Right cardiac atrium (tissue), 5 donors: ENCODE measurements at regions not wholly inside any gene's neighbourhood (a gene's known extent, or its start where the extent isn't known, plus 50 kb on each side); places are given as distances from the start of the nearest gene placed in this dataset.
A peak's percentile ranks its signal among the peaks of the same experiment; 100 is the strongest.
"Not testable (repeated sequence)": the region's sequence is repeated elsewhere in the genome, so short reads cannot be mapped to it uniquely, and the experiment has no call there.

Experiments
- ATAC-seq, 2 donors: fragments of 200-7000 bp; cut with Tn5 transposase; one replicate each; pipeline versions ENCODE4 v1.8.0 to v1.9.1; 2020; ENCODE audit warnings: moderate library complexity in 2 of 2, mild to moderate bottlenecking in 1 of 2
- DNase-seq, 3 donors: peaks; one replicate each; pipeline ENCODE4 v3.0.0-alpha.2; 2020
- H3K27ac ChIP-seq: one replicate; pipeline ENCODE4 v1.5.1; 2013; ENCODE audit warnings: mild to moderate bottlenecking, low read length, control low read depth, moderate library complexity
- H3K27me3 ChIP-seq: one replicate; pipeline ENCODE4 v1.6.1; 2013; ENCODE audit not compliant: control insufficient read depth, insufficient read depth
- H3K4me1 ChIP-seq: one replicate; pipeline ENCODE4 v1.6.1; 2013; ENCODE audit warnings: low read length; ENCODE audit not compliant: control insufficient read depth, insufficient read depth
- H3K4me3 ChIP-seq: one replicate; pipeline ENCODE4 v1.5.1; 2013; ENCODE audit warnings: low read length, control low read depth
- H3K9me3 ChIP-seq: one replicate; pipeline ENCODE4 v1.6.1; 2013; ENCODE audit warnings: low read length; ENCODE audit not compliant: control insufficient read depth
- WGBS: extraction: QIAGEN DNeasy Blood & Tissue Kit; methylation state at CpG from one replicate; pipeline ENCODE4 v1.1.7; 2013; 5-methylcytosine and 5-hydroxymethylcytosine counted together
- intact Hi-C, 4 donors: fragments of 100-400 bp; cut with DNase I; formaldehyde crosslinking; loops; one replicate each; pipeline versions ENCODE4 v1.11.0 to v1.14.0; 2022 to 2023
- donor health status: healthy with polysubstance abuse.
- donor health status: DM: no; HTN: yes; CAD: no.
- donor health status: DM: no; HTN: no; CAD: no.
- donor health status: DM: no; HTN: yes; CAD: no; lungs with severe emphysema.
- donor health status: DM: yes; HTN: yes; CAD: no.

DNA sequence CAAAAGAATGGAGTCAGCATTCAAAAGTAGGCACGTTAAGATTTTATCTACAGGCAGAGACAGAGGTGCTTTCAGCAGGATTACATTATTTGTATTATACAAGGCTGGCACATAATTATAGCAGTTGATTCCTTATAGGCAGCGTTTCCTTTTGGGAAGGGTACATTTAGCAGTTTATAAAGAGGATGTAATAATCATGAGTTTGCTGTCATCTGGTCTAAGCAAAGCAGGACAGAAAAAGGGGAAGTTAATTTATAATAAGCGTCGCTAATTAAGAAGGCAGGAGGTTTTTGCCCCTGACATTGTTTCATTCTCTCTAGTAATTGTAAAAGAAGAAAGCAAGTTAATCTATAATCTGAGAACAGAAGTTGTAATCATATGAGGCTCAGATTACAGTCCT, 259.9 kb upstream of the MDGA2 start:
- 66% methylated on average over 4 of the region's 4 CpGs for WGBS
- Histone ChIP-seq H3K4me3 (no peak overlapping the region), H3K27me3 (no peaks in the 10 kb centered on the region), H3K27ac (no peak overlapping the region), H3K4me1 (no peaks in the 10 kb centered on the region), H3K9me3 (no peaks in the 10 kb centered on the region)
- intact Hi-C loops, result no loop called here
- no peak for DNase-seq
- ATAC-seq, result no peak

DNA sequence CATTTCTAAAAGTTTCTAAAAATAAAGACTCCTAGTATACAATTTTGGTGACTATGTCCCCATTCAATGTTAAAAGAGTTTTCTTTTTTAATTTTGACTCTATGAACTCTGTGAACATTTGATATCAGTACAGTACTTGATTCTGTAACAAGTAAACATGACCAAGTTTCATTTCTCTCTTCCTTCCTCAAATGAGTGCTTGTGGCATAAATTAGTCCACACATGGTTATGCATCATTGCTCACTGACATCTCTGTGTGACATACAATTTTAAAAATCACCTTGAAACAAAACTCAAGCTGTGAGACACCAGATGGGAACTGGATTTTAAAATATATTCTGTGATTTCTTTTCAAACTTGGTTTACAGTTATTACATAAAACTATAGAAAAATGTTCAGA, 253.9 kb upstream of the MDGA2 start:
- Histone ChIP-seq H3K27ac (no peak overlapping the region), H3K27me3 (no peaks in the 10 kb centered on the region), H3K9me3 (no peaks in the 10 kb centered on the region), H3K4me1 (no peaks in the 10 kb centered on the region), H3K4me3 (no peak overlapping the region)
- intact Hi-C loops, result no loop called here
- ATAC-seq (no peak), DNase-seq (no peak)

DNA sequence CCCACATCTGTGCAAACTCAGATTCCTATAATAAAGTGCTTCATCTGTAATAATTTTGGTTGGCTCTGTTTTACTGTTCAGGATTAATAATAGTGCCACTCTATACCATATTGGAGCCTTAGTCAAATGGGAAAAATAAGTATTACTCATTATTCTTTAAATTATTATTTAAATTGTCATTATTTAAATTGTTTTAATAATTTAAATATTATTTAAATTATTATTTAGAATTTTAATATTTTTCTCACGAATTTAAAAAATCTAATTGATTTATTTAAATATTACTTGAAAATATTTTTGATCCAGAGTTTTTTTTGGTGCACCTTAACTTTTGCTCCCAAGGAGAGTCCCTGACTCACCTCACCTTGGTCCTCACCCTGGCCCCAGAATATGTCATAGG, 245.7 kb upstream of the MDGA2 start:
- Histone ChIP-seq H3K27ac (no peak overlapping the region), H3K4me1 (no peaks in the 10 kb centered on the region), H3K9me3 (no peaks in the 10 kb centered on the region), H3K4me3 (no peak overlapping the region), H3K27me3 (no peaks in the 10 kb centered on the region)
- WGBS, result 0% methylated on average over 1 of the region's 1 CpG
- intact Hi-C loops, result no loop called here
- no peak for DNase-seq
- no peak for ATAC-seq

DNA sequence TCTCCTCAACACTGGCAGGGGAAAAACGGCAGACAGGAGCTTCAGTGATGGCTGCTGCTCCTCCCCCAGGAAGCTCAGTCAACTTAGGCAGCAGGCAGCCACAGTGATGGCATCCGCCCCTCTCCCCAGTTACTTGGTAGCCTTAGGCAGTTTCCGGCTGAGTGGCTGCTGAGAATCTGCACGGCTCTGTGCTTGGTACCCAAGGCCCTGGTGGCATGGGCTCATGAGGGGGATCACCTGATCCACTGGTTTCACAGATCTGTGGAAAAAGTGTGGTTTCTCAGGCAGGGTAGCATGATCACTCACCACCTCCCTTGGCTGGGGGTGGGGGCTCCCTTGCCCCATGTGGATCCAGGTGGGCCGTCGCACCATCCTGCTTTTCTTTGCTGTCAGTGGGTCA, 244.6 kb upstream of the MDGA2 start:
- Histone ChIP-seq H3K9me3 (no peaks in the 10 kb centered on the region), H3K4me1 (no peaks in the 10 kb centered on the region), H3K27me3 (no peaks in the 10 kb centered on the region), H3K27ac (no peak overlapping the region), H3K4me3 (no peak overlapping the region)
- ATAC-seq, result no peak
- DNase-seq, result peak in 2 of 3 donors; percentile 22 to 28
- 84% methylated on average over 6 of the region's 6 CpGs for WGBS
- intact Hi-C loops, result no loop called here

DNA sequence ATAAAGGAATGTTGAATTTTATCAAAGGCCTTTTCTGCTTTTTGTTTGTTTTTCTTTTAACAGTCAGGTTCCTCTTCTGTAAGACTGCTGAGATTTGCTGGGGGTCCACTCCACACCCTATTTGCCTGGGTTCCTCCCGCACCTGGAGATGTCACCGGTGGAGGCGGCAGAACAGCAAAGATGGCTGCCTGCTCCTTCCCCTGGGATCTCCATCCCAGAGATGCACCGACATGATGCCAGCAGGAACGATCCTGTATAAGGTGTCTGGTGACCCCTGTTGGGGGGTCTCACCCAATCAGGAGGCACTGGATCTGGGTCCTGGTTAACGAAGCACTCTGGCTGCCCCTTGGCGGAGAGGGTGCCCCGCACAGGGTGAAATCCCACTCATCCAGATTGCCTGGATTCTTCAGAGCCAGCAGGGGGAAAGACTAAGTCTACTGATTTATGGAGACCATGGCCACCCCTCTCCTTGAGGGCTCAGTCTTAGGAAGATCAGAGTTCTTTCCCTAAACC, 244.0 kb upstream of the MDGA2 start:
- no peak for ATAC-seq
- DNase-seq, result no peak
- Histone ChIP-seq H3K4me3 (no peak overlapping the region), H3K27ac (no peak overlapping the region), H3K27me3 (no peaks in the 10 kb centered on the region), H3K4me1 (no peaks in the 10 kb centered on the region), H3K9me3 (no peaks in the 10 kb centered on the region)
- 90% methylated on average over 8 of the region's 8 CpGs for WGBS
- intact Hi-C loops, result no loop called here

DNA sequence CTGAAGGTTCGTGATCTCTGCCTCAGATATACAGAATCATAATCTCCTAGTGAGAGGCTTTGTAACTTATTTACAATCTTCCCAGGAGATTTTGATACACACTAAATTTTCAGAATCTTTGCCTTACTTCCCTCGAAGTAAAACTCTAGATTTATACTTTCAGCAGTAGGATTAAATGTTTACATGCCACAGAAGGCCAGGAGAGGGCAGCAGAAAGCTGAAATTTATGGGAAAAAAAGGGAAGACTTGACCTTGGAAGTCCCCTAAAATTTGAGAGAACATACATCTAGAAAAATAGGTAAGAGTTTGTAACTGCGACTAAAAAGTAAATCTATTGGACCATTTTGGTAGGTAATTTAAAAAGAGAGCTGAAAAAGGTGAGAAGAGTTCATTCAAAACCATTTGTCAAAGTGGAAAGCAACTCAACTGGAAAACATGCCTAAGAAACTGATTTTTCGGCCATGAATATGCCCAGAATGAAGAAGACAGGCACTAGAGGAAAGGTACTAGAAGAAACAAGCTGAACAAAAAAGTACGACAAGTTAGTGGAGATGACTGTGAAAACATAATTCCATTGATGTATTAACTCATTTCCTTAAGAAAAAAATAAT, 242.0 kb upstream of the MDGA2 start:
- Histone ChIP-seq H3K27me3 (no peaks in the 10 kb centered on the region), H3K27ac (no peak overlapping the region), H3K4me3 (no peak overlapping the region), H3K4me1 (no peaks in the 10 kb centered on the region), H3K9me3 (no peaks in the 10 kb centered on the region)
- ATAC-seq (no peak), DNase-seq (peak in 1 of 3 donors; percentile 24)
- WGBS, result 48% methylated on average over 5 of the region's 5 CpGs
- intact Hi-C loops, result no loop called here

DNA sequence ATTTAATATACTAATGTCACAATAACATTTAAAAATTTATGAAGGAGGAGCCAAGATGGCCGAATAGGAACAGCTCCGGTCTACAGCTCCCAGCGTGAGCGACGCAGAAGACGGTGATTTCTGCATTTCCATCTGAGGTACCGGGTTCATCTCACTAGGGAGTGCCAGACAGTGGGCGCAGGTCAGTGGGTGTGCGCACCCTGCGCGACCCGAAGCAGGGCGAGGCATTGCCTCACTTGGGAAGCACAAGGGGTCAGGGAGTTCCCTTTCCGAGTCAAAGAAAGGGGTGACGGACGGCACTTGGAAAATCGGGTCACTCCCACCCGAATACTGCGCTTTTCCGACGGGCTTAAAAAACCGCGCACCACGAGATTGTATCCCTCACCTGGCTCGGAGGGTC, 225.7 kb upstream of the MDGA2 start:
- H3K27ac ChIP-seq, H3K4me3 ChIP-seq, H3K9me3 ChIP-seq, intact Hi-C loops, H3K27me3 ChIP-seq, ATAC-seq, H3K4me1 ChIP-seq: not testable (repeated sequence)
- 91% methylated on average over 25 of the region's 25 CpGs for WGBS
- DNase-seq, result peak in 2 of 3 donors; percentile 26 to 27

DNA sequence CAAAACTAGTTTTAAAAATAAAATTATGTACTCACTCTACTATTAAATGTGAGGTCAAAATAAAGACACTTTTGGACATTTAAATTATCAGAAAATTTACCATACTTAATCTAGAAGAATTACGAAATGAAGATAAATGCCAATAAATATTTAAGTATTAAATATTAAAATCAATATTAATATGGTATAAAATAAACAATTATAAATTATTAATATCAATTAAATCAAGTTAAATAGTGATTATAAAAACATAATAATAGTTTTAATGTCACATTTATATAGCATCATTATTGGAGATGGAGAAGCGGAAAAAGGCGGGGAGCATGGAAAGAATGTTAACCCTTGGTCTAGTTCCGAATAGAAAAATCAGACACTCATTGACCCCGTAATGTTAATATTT, 224.3 kb upstream of the MDGA2 start:
- intact Hi-C loops, result no loop called here
- H3K27me3 ChIP-seq, result no peaks in the 10 kb centered on the region
- DNase-seq (no peak), ATAC-seq (no peak)
- H3K4me3 ChIP-seq, result no peak overlapping the region
- 69% methylated on average over 5 of the region's 5 CpGs for WGBS
- no peaks in the 10 kb centered on the region for H3K4me1 ChIP-seq
- no peaks in the 10 kb centered on the region for H3K9me3 ChIP-seq
- no peak overlapping the region for H3K27ac ChIP-seq

DNA sequence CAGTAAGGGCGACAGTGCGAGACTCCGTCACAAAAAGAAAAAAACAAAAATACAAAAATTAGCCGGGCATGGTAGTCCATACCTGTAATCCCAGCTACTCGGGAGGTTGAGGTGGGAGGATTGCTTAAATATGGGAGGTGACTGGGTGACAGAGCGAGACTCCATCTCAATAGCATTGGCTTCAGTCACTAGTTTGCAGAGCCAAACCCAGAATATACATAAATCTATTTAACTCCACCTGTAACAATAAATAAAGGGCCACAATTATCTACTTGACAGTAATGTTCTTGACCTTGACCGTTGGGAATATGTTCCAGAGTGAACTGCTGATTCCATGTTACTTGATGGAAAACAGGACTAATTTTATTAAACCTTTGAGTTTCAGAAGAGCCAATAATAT, 198.9 kb upstream of the MDGA2 start:
- Histone ChIP-seq H3K4me3 (no peak overlapping the region), H3K27me3 (no peaks in the 10 kb centered on the region), H3K27ac (no peak overlapping the region), H3K4me1 (no peaks in the 10 kb centered on the region), H3K9me3 (no peaks in the 10 kb centered on the region)
- intact Hi-C loops, result no loop called here
- no peak for ATAC-seq
- WGBS, result 87% methylated on average over 7 of the region's 7 CpGs
- no peak for DNase-seq

DNA sequence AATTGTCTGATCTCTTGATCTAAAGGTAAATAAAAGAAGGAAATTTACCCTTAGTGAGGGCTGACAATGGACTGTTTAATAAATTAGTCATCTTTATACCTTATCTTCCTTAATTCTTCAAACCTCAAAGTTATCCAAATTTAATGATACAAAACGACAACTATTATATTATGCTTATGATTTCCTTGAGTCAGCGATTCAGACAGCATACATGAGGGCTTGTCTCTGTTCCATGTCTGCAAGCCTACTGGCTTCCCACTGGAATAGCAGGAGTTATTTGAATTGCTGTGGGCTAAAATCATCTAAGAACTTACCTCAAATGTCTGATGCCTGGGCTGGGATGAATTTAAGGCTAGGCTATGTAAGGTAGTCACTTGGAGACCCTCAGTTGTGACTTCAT, 197.2 kb upstream of the MDGA2 start:
- H3K27ac ChIP-seq, result no peak overlapping the region
- DNase-seq (no peak), ATAC-seq (no peak)
- WGBS, result 74% methylated on average over 2 of the region's 2 CpGs
- intact Hi-C loops, result no loop called here
- no peak overlapping the region for H3K4me3 ChIP-seq
- no peaks in the 10 kb centered on the region for H3K9me3 ChIP-seq
- H3K4me1 ChIP-seq, result no peaks in the 10 kb centered on the region
- H3K27me3 ChIP-seq, result no peaks in the 10 kb centered on the region

DNA sequence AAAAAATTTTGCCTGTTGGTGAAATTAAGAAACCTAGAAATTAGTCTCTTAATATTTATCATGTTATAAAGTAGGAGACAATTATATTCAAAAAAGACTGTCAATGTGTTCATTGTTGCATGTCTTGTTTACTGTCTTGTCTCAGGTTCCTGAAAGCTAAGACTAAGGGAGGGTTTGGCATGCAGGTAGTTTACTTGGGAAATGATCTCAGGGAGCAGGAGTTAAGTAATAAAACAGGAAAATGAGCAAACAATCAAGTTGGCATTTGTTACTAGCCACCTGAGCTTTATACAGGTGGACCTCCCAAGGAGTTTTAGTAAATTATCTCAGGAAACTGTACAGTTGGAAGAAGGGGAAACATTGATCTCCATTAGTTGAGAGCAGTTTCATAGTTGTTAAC, 188.0 kb upstream of the MDGA2 start:
- Histone ChIP-seq H3K4me3 (no peak overlapping the region), H3K27me3 (no peaks in the 10 kb centered on the region), H3K9me3 (no peaks in the 10 kb centered on the region), H3K27ac (no peak overlapping the region), H3K4me1 (no peaks in the 10 kb centered on the region)
- ATAC-seq (no peak), DNase-seq (no peak)
- intact Hi-C loops, result no loop called here

DNA sequence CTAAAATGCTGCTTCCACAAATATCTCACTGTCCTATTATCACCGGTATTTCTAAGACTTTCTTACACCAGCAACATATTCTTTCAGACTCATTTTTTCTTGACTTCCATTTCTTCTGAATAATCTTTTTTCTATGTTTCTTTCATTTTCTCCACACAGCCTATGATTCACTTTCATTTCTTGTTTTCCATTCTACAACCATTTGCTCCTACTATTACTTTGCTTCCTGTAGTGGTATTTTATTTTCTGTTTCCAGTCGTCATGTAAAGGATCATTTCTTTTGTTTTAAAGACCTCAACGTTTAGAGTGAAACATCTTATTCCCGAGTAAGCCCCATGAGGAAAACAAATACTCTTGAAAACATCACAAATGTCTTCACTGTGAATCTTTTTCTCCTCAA, 182.2 kb upstream of the MDGA2 start:
- DNase-seq (no peak), ATAC-seq (no peak)
- WGBS, result 63% methylated on average over 4 of the region's 4 CpGs
- no peaks in the 10 kb centered on the region for H3K4me1 ChIP-seq
- no peak overlapping the region for H3K27ac ChIP-seq
- H3K9me3 ChIP-seq, result no peaks in the 10 kb centered on the region
- no peak overlapping the region for H3K4me3 ChIP-seq
- intact Hi-C loops, result no loop called here
- no peaks in the 10 kb centered on the region for H3K27me3 ChIP-seq
